Esophagus squamous epithelium (tissue), 5 donors: ENCODE measurements at regions not wholly inside any gene's neighbourhood (a gene's known extent, or its start where the extent isn't known, plus 50 kb on each side); places are given as distances from the start of the nearest gene placed in this dataset.
A peak's percentile ranks its signal among the peaks of the same experiment; 100 is the strongest.

Experiments used
- DNase-seq: peaks from one replicate; lab custom pipeline; 2025; lab: John Stamatoyannopoulos, UW
- H3K27ac ChIP-seq, 4 donors: fragments of 200-600 bp; sonication (generic); one replicate each; pipeline ENCODE4 v1.5.1; 2016 to 2019; ENCODE audit warnings: mild to moderate bottlenecking in 1 of 4
- H3K27me3 ChIP-seq, 4 donors: fragments of 200-600 bp; sonication (generic); 1 replicate in 3 of 4; 2 replicates in 1 of 4; pipeline versions ENCODE4 v1.5.1 to v1.6.0; 2017 to 2021; ENCODE audit warnings: antibody characterized with exemption in 1 of 4
- H3K36me3 ChIP-seq, 3 donors: fragments of 200-600 bp; sonication (generic); one replicate each; pipeline ENCODE4 v1.5.1; 2016 to 2019
- H3K4me1 ChIP-seq, 3 donors: fragments of 200-600 bp; sonication (generic); one replicate each; pipeline ENCODE4 v1.5.1; 2017 to 2019
- H3K4me3 ChIP-seq, 4 donors: fragments of 200-600 bp; sonication (generic); 1 replicate in 3 of 4; 2 replicates in 1 of 4; pipeline ENCODE4 v1.5.1; 2016 to 2019; ENCODE audit warnings: mild to moderate bottlenecking in 2 of 4, moderate library complexity in 1 of 4
- H3K9me3 ChIP-seq, 3 donors: fragments of 200-600 bp; sonication (generic); one replicate each; pipeline ENCODE4 v1.5.1; 2016 to 2019
- CTCF ChIP-seq, 6 experiments: fragments of 450-650 bp in 4 of 6; fragments of 200-600 bp in 2 of 6; sonication (generic) in 2 of 6; IDR thresholded peaks; one replicate each; pipeline ENCODE4 v1.5.1; 2016 to 2019; ENCODE audit warnings: antibody characterized with exemption in 6 of 6, mild to moderate bottlenecking in 4 of 6, moderate library complexity in 4 of 6
- POLR2A ChIP-seq, 4 donors: fragments of 450-650 bp; IDR thresholded peaks; one replicate each; pipeline ENCODE4 v1.6.1; 2017; ENCODE audit warnings: antibody characterized with exemption in 4 of 4, mild to moderate bottlenecking in 4 of 4, moderate library complexity in 3 of 4
- WGBS, 2 donors: methylation state at CpG; one replicate each; pipeline ENCODE4 v1.1.5; 2018; 5-methylcytosine and 5-hydroxymethylcytosine counted together
- intact Hi-C: fragments of 100-400 bp; cut with DNase I; formaldehyde crosslinking; loops from one replicate; pipeline ENCODE4 v1.15.0; 2022
- donor health status: DM: yes; HTN: yes; CAD: no.

GRCh38 chr6:15981956-15982355, 146.9 kb upstream of the MYLIP start:
- TF ChIP-seq POLR2A (IDR thresholded peaks at IDR 0.05), result no peak
- 91 to 100% methylated on average over 8 to 9 of the region's 9 CpGs for WGBS, 2 donors
- intact Hi-C loops, result no loop called here
- no peak overlapping the region for H3K4me3 ChIP-seq
- no peak overlapping the region for H3K27ac ChIP-seq
- no peak for DNase-seq
- H3K27me3 ChIP-seq, result no peaks in the 10 kb centered on the region
- H3K36me3 ChIP-seq, result no peaks in the 10 kb centered on the region
- no peaks in the 10 kb centered on the region for H3K9me3 ChIP-seq
- H3K4me1 ChIP-seq, result peaks cover 0 to 16% (median 0%) of the 10 kb centered on the region in 3 donors

- no peaks in the 10 kb centered on the region for H3K27me3 ChIP-seq
- intact Hi-C loops, result no loop called here
- TF ChIP-seq CTCF (IDR thresholded peaks at IDR 0.05) (no peak), POLR2A (IDR thresholded peaks at IDR 0.05) (no peak)
- no peak for DNase-seq
- WGBS, 2 donors, result 48 to 50% methylated on average over 4 of the region's 4 CpGs
- peak overlapping the region in 1 of 4 donors; percentile 11 for H3K27ac ChIP-seq
- H3K9me3 ChIP-seq, result no peaks in the 10 kb centered on the region
- no peaks in the 10 kb centered on the region for H3K36me3 ChIP-seq
- H3K4me1 ChIP-seq, result peaks cover 0 to 16% (median 0%) of the 10 kb centered on the region in 3 donors
- no peak overlapping the region for H3K4me3 ChIP-seq
These were observed 148.1 kb upstream of the MYLIP start for GRCh38 chr6:15980801-15981200.

GRCh38 chr6:15978426-15978825, 150.5 kb upstream of the MYLIP start:
- Histone ChIP-seq H3K27ac (no peak overlapping the region), H3K4me1 (peaks cover 0 to 16% (median 0%) of the 10 kb centered on the region in 3 donors), H3K27me3 (no peaks in the 10 kb centered on the region), H3K4me3 (no peak overlapping the region), H3K9me3 (peaks cover 0 to 4% (median 0%) of the 10 kb centered on the region in 3 donors), H3K36me3 (no peaks in the 10 kb centered on the region)
- intact Hi-C loops, result no loop called here
- TF ChIP-seq CTCF (IDR thresholded peaks at IDR 0.05) (no peak), POLR2A (IDR thresholded peaks at IDR 0.05) (no peak)
- no peak for DNase-seq

GRCh38 chr6:15977050-15977449, 151.8 kb upstream of the MYLIP start:
- 95 to 100% methylated on average over 2 of the region's 2 CpGs for WGBS, 2 donors
- Histone ChIP-seq H3K4me3 (no peak overlapping the region), H3K4me1 (peaks cover 0 to 16% (median 0%) of the 10 kb centered on the region in 3 donors), H3K36me3 (no peaks in the 10 kb centered on the region), H3K27me3 (no peaks in the 10 kb centered on the region), H3K9me3 (peaks cover 0 to 11% (median 0%) of the 10 kb centered on the region in 3 donors), H3K27ac (no peak overlapping the region)
- TF ChIP-seq POLR2A (IDR thresholded peaks at IDR 0.05) (no peak), CTCF (IDR thresholded peaks at IDR 0.05) (no peak)
- intact Hi-C loops, result no loop called here
- DNase-seq, result no peak

- Histone ChIP-seq H3K36me3 (no peaks in the 10 kb centered on the region), H3K4me1 (peaks cover 0 to 2% (median 0%) of the 10 kb centered on the region in 3 donors), H3K9me3 (peaks cover 0 to 11% (median 0%) of the 10 kb centered on the region in 3 donors), H3K4me3 (no peak overlapping the region), H3K27me3 (no peaks in the 10 kb centered on the region), H3K27ac (no peak overlapping the region)
- no peak for DNase-seq
- intact Hi-C loops, result no loop called here
- TF ChIP-seq POLR2A (IDR thresholded peaks at IDR 0.05) (no peak), CTCF (IDR thresholded peaks at IDR 0.05) (no peak)
- 95 to 100% methylated on average over 2 of the region's 2 CpGs for WGBS, 2 donors
These were observed 154.1 kb upstream of the MYLIP start for GRCh38 chr6:15974817-15975216.

GRCh38 chr6:15970517-15970916, 158.4 kb upstream of the MYLIP start:
- H3K36me3 ChIP-seq, result no peaks in the 10 kb centered on the region
- H3K9me3 ChIP-seq, result peaks cover 0 to 11% (median 0%) of the 10 kb centered on the region in 3 donors
- no peaks in the 10 kb centered on the region for H3K27me3 ChIP-seq
- TF ChIP-seq CTCF (IDR thresholded peaks at IDR 0.05), result no peak
- TF ChIP-seq POLR2A (IDR thresholded peaks at IDR 0.05), result no peak
- WGBS, 2 donors, result 67% methylated on average over 3 of the region's 3 CpGs
- H3K4me3 ChIP-seq, result no peak overlapping the region
- H3K27ac ChIP-seq, result no peak overlapping the region
- DNase-seq, result no peak
- intact Hi-C loops, result no loop called here
- peaks cover 0 to 3% (median 0%) of the 10 kb centered on the region in 3 donors for H3K4me1 ChIP-seq
